ENCODE measurements at regions not wholly inside any gene's neighbourhood (a gene's known extent, or its start where the extent isn't known, plus 50 kb on each side); places are given as distances from the start of the nearest gene placed in this dataset.

DNA sequence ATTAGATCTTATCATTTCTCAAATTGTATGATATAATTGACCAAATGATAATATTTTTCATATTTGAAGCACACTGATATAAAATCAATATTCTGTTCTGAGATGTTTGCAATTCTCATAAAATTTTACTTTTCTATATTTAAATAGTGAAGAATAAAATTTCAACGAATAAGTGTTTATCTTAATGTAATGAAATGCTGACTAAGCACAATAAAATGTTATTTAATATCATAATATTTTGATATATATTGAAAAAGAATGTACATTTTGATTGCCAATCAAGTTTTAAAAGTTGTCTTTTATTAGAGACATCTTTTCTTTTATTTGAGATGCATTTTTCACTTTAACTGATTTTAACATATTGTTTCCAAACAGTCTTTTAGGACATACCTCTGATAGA is 416.1 kb downstream of the TAF11L14 start:
- H3K4me3 Mint-ChIP-seq, result no peak overlapping the region
- Histone ChIP-seq H4K8ac (replicated peaks; ENCODE audit: insufficient read length, low read depth, low read length) (no peak overlapping the region), H3T11ph (ENCODE audit: low read length) (no peak overlapping the region), H2BK15ac (ENCODE audit: low read depth, low read length) (no peak overlapping the region), H3K9me3 (ENCODE audit: control insufficient read depth, low read depth, low read length) (no peaks in the 10 kb centered on the region), H3K4me1 (ENCODE audit: insufficient read depth, low read length) (no peaks in the 10 kb centered on the region), H2BK12ac (ENCODE audit: insufficient read length, low read depth, low read length) (no peak overlapping the region), H2AFZ (ENCODE audit: low read length) (no peak overlapping the region), H3K79me1 (ENCODE audit: insufficient read depth, low read depth, low read length, poor library complexity, severe bottlenecking) (no peaks in the 10 kb centered on the region), H2AK5ac (ENCODE audit: insufficient read length, low read length) (no peak overlapping the region), H3K18ac (ENCODE audit: insufficient read length, low read depth, low read length) (no peak overlapping the region), H4K20me1 (ENCODE audit: control insufficient read depth, insufficient read depth, insufficient read length) (no peaks in the 10 kb centered on the region), H3K23me2 (ENCODE audit: insufficient read length, low read depth, low read length, poor library complexity, severe bottlenecking) (no peaks in the 10 kb centered on the region), H3K27me3 (ENCODE audit: insufficient read depth, low read length) (no peaks in the 10 kb centered on the region), H3K56ac (ENCODE audit: insufficient read length, low read depth, low read length) (no peak overlapping the region), H3K23ac (ENCODE audit: insufficient read length, low read depth, low read length) (no peak overlapping the region), H3K14ac (ENCODE audit: insufficient read depth, low read length) (no peak overlapping the region), H2BK120ac (ENCODE audit: low read depth, low read length, poor library complexity, severe bottlenecking) (no peak overlapping the region), H2BK20ac (ENCODE audit: low read depth, low read length, poor library complexity, severe bottlenecking) (no peak overlapping the region), H3K4ac (ENCODE audit: low read depth, low read length) (no peak overlapping the region), H3K27ac (ENCODE audit: insufficient read length, low read depth, low read length) (no peak overlapping the region), H3K79me2 (ENCODE audit: insufficient read depth, low read length) (no peaks in the 10 kb centered on the region), H4K5ac (ENCODE audit: insufficient read length, low read depth, low read length) (no peak overlapping the region), H3K4me2 (ENCODE audit: insufficient read depth, insufficient read length, low read length) (no peak overlapping the region), H4K91ac (ENCODE audit: insufficient read length, low read depth, low read length) (no peak overlapping the region), H2BK5ac (ENCODE audit: insufficient read length, low read length) (no peak overlapping the region), H3K9ac (ENCODE audit: extremely low read depth, insufficient read length, low read length) (no peak overlapping the region)
- DNase-seq, result no peak
- no peaks in the 10 kb centered on the region for H3K4me1 Mint-ChIP-seq
- WGBS (ENCODE audit: extremely low coverage, insufficient read length, low lambda C conversion rate), result no CpG with 5 or more reads among the region's 1 CpG
- H3K9me3 Mint-ChIP-seq, result 0 out of 5 replicates have a peak, but pooled peaks cover 0 to 2% of the 10 kb centered on the region in 2 experiments
- H3K36me3 Mint-ChIP-seq (ENCODE audit: insufficient read depth in 1 of 3, low read depth in 3 of 3), result no peaks in the 10 kb centered on the region
- H3K27ac Mint-ChIP-seq, result no peak overlapping the region
- TF ChIP-seq, protein P1, sequence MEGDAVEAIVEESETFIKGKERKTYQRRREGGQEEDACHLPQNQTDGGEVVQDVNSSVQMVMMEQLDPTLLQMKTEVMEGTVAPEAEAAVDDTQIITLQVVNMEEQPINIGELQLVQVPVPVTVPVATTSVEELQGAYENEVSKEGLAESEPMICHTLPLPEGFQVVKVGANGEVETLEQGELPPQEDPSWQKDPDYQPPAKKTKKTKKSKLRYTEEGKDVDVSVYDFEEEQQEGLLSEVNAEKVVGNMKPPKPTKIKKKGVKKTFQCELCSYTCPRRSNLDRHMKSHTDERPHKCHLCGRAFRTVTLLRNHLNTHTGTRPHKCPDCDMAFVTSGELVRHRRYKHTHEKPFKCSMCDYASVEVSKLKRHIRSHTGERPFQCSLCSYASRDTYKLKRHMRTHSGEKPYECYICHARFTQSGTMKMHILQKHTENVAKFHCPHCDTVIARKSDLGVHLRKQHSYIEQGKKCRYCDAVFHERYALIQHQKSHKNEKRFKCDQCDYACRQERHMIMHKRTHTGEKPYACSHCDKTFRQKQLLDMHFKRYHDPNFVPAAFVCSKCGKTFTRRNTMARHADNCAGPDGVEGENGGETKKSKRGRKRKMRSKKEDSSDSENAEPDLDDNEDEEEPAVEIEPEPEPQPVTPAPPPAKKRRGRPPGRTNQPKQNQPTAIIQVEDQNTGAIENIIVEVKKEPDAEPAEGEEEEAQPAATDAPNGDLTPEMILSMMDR (conservative IDR thresholded peaks at IDR 0.05), result no peak
- no peaks in the 10 kb centered on the region for H3K27me3 Mint-ChIP-seq (ENCODE audit: low read depth)

Measured in H9 (cell line).